ENCODE measurements at regions not wholly inside any gene's neighbourhood (a gene's known extent, or its start where the extent isn't known, plus 50 kb on each side); places are given as distances from the start of the nearest gene placed in this dataset.

DNA sequence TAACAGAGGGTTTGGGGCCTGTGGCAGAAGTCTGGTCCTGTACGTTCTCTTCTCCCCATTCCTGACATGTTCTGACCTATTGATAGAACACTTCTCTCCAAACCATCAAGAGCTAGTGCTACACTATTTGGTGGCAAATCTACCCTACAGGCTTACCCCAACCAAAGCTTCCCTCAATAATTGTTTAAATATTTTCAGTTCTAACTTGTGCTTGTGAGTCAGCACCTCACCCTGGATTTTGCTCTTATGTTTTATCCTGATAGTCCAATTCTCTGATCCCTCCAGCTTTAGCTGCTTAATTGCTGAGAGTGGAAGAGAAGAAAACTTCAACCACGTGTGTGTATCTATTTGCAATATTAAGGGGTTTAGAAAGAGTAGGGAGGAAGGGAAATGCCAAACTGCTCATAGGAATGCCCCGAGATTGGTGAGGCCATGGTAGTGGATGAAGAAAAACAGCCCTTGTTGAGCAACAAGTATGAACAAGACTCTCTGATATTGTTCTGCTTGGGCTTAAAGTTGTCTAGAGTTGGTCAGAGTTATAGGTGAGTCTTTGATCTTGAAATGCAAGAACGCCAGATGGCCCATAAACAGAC, 67.8 kb upstream of the PARD3B start:
- ATAC-seq = no peak
- Mint-ChIP-seq H3K4me3 (no peak overlapping the region), H3K27ac (no peak overlapping the region), H3K27me3 (no peaks in the 10 kb centered on the region), H3K36me3 (no peaks in the 10 kb centered on the region), H3K9me3 (no peaks in the 10 kb centered on the region), H3K4me1 (ENCODE audit: low read depth in 2 of 2) (no peaks in the 10 kb centered on the region)
- DNase-seq (ENCODE audit: low spot score) = no peak

DNA sequence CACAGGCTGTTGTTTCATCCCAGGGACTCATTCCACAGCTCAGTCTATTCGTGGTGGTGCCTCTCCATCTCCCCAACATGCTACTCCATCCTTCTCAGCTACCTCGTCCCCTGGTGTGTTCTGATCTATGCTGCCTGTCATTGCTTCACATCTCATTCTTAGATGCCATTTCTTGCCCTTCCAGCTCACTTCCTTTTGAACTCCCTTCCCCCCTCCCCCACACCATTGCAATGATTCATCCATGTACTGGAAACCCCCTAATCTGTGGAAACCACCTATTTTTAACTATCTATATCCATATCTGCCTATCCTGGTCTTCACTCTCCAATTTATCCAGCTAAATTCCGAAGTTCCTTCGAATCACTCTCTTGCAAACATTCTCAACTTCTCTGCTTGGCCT, 65.7 kb upstream of the PARD3B start:
- Mint-ChIP-seq H3K36me3 (no peaks in the 10 kb centered on the region), H3K27me3 (no peaks in the 10 kb centered on the region)
- ATAC-seq = no peak

DNA sequence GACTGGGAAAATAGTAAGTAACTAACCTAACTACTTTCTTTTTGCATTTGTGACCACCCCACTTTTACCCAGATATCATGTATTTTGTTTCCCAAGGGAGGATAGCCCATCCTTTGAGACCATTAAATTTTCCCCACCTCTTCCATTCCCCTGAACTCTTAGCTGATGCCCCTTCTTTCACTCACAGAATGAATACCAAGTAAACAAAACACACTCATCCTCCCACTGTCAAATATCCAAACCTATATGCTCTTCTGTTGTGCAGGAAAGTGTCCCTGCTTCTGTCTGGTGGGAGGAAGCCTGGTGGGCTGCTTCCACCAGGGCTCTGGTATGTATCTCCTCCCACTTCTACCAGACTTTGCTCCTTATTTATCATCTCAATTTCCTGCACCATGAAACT, 64.6 kb upstream of the PARD3B start:
- DNase-seq (ENCODE audit: low spot score) (no peak), ATAC-seq (no peak)
- Mint-ChIP-seq H3K4me3 (no peak overlapping the region), H3K27me3 (no peaks in the 10 kb centered on the region), H3K9me3 (no peaks in the 10 kb centered on the region), H3K27ac (no peak overlapping the region), H3K36me3 (no peaks in the 10 kb centered on the region), H3K4me1 (ENCODE audit: low read depth in 2 of 2) (no peaks in the 10 kb centered on the region)

More for the DNA sequence above, 65.7 kb upstream of the PARD3B start:
- DNase-seq (ENCODE audit: low spot score) = no peak
- Mint-ChIP-seq H3K4me1 (ENCODE audit: low read depth in 2 of 2) (no peaks in the 10 kb centered on the region), H3K9me3 (no peaks in the 10 kb centered on the region), H3K4me3 (no peak overlapping the region), H3K27ac (no peak overlapping the region)

- no peaks in the 10 kb centered on the region for H3K9me3 Mint-ChIP-seq
- no peaks in the 10 kb centered on the region for H3K36me3 Mint-ChIP-seq
- ATAC-seq (no peak), DNase-seq (ENCODE audit: low spot score) (no peak)
- no peak overlapping the region for H3K4me3 Mint-ChIP-seq
- no peaks in the 10 kb centered on the region for H3K4me1 Mint-ChIP-seq (ENCODE audit: low read depth in 2 of 2)
- no peak overlapping the region for H3K27ac Mint-ChIP-seq
- no peaks in the 10 kb centered on the region for H3K27me3 Mint-ChIP-seq
These were observed 61.6 kb upstream of the PARD3B start for GRCh38 chr2:204483608-204484081.

- H3K9me3 Mint-ChIP-seq = no peaks in the 10 kb centered on the region
- H3K4me3 Mint-ChIP-seq = no peak overlapping the region
- ATAC-seq (no peak), DNase-seq (ENCODE audit: low spot score) (no peak)
- H3K27me3 Mint-ChIP-seq = no peaks in the 10 kb centered on the region
- no peak overlapping the region for H3K27ac Mint-ChIP-seq
- no peaks in the 10 kb centered on the region for H3K36me3 Mint-ChIP-seq
- H3K4me1 Mint-ChIP-seq (ENCODE audit: low read depth in 2 of 2) = no peaks in the 10 kb centered on the region
These were observed 59.0 kb upstream of the PARD3B start for GRCh38 chr2:204486321-204486720.

- Mint-ChIP-seq H3K4me1 (ENCODE audit: low read depth in 2 of 2) (no peaks in the 10 kb centered on the region), H3K27ac (no peak overlapping the region), H3K4me3 (no peak overlapping the region), H3K27me3 (no peaks in the 10 kb centered on the region), H3K9me3 (no peaks in the 10 kb centered on the region), H3K36me3 (no peaks in the 10 kb centered on the region)
- DNase-seq (ENCODE audit: low spot score) = no peak
- no peak for ATAC-seq
These were observed 58.5 kb upstream of the PARD3B start for GRCh38 chr2:204486805-204487204.

DNA sequence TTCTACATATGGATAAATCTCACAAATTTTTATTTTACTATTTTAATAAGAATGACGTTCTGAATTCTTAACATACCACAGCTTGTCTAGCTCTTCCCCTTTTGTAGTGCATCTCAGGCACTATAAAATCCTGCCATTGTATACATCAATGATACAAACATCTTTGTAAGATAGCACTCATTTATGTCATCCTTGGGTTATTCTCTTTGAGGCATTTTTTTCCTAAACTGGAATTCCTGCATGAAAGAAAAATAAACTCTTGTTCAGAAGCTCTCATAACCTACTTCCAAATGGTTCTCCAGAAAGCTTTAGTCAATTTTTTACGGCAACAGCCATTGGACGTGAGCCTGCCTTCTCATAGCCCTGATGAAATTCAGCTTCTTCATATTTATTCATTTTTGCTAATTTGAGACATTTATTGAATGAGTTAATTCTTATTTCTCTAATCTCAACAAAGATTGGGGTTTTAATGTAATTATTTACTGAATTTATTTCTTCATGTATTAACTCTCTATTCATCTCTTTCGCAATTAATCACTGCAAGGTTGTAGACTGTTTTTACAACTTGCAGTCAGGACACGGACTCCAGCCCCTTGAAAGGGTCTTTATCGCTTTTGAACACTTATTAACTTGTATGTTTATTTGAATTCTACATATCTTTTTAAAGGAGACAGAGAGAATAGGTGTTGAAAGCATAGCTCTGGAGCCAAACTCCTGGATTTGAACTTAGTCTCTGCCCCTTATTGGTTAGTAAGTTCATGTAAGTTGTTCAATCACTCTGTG, 57.6 kb upstream of the PARD3B start:
- no peak overlapping the region for H3K4me3 Mint-ChIP-seq
- DNase-seq (ENCODE audit: low spot score) (no peak), ATAC-seq (no peak)
- H3K36me3 Mint-ChIP-seq = no peaks in the 10 kb centered on the region
- no peaks in the 10 kb centered on the region for H3K9me3 Mint-ChIP-seq
- H3K27ac Mint-ChIP-seq = no peak overlapping the region
- H3K27me3 Mint-ChIP-seq = no peaks in the 10 kb centered on the region
- no peaks in the 10 kb centered on the region for H3K4me1 Mint-ChIP-seq (ENCODE audit: low read depth in 2 of 2)

DNA sequence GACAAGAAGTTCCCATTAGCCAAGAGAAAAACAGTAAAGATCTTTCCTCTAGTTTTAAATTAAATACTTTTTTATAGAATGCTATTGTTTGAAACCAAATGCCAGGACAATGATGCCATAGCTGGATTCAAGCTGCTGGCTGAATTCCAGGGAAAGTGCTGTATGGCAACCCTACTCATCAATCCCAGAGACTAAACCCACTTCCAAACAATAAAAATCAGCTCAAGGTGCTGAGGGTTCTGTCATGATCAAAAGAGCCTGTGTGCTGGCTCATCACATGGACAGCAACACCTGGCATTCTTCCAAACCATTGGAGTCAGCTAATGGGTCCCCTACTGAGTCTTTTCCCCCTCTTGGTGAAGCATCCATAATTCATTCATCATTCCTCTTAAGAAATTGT, 53.7 kb upstream of the PARD3B start:
- H3K4me1 Mint-ChIP-seq (ENCODE audit: low read depth in 2 of 2) = no peaks in the 10 kb centered on the region

DNA sequence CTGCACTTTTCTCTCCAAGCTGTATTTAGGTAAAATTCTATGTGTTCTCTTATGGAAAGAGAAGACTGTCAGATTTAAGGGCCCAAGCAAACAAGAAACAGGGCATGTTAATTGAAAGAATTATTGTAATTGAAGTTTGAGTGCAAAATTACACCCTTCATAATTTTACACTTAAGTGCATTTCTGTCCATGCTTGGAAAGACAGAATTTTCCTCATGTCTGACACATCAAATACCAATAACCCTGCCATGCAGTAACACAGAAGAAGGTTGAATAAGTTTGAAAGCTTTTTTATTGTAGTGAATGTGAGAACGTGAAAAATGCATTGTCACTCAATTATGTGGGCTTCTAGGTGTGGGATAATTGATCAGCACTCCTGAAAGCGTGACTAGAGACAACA, 52.9 kb upstream of the PARD3B start:
- Mint-ChIP-seq H3K36me3 (no peaks in the 10 kb centered on the region), H3K4me1 (ENCODE audit: low read depth in 2 of 2) (no peaks in the 10 kb centered on the region), H3K27me3 (peaks cover 2 to 5% of the 10 kb centered on the region in 2 donors), H3K4me3 (no peak overlapping the region), H3K27ac (no peak overlapping the region), H3K9me3 (peaks cover 2% of the 10 kb centered on the region)
- ATAC-seq (no peak), DNase-seq (ENCODE audit: low spot score) (no peak)

More for the DNA sequence above, 53.7 kb upstream of the PARD3B start:
- H3K9me3 Mint-ChIP-seq = peaks cover 2% of the 10 kb centered on the region
- H3K4me3 Mint-ChIP-seq = no peak overlapping the region
- peaks cover 2 to 5% of the 10 kb centered on the region in 2 donors for H3K27me3 Mint-ChIP-seq
- DNase-seq (ENCODE audit: low spot score) (no peak), ATAC-seq (no peak)
- no peaks in the 10 kb centered on the region for H3K36me3 Mint-ChIP-seq
- H3K27ac Mint-ChIP-seq = no peak overlapping the region

- H3K27me3 Mint-ChIP-seq = peaks cover 2 to 5% of the 10 kb centered on the region in 2 donors
- DNase-seq (ENCODE audit: low spot score) (no peak), ATAC-seq (no peak)
- no peaks in the 10 kb centered on the region for H3K36me3 Mint-ChIP-seq
- peaks cover 2% of the 10 kb centered on the region for H3K9me3 Mint-ChIP-seq
- no peak overlapping the region for H3K4me3 Mint-ChIP-seq
- H3K4me1 Mint-ChIP-seq (ENCODE audit: low read depth in 2 of 2) = no peaks in the 10 kb centered on the region
- no peak overlapping the region for H3K27ac Mint-ChIP-seq
These were observed 50.6 kb upstream of the PARD3B start for GRCh38 chr2:204494681-204495080.

DNA sequence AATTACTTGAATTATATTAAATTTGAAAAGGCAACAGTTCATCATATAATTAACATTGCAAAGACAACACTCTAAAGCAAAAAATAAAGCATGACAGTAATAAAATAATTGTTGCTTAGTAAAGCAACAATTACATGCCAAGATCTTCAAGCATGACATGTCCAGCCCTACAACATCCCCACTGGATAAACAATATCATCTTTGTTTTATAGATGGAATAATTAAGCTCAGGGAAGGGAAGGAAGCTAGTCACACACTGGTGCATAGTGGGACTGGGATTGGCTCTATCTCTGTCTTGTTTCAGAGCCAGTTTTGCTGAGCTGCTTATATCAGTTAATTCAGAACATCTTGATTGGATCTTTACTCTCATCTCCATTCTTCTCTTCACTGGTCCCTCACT, 49.9 kb upstream of the PARD3B start:
- DNase-seq (ENCODE audit: low spot score) (no peak), ATAC-seq (no peak)
- Mint-ChIP-seq H3K4me1 (ENCODE audit: low read depth in 2 of 2) (no peaks in the 10 kb centered on the region), H3K9me3 (peaks cover 2% of the 10 kb centered on the region), H3K36me3 (no peaks in the 10 kb centered on the region), H3K4me3 (no peak overlapping the region), H3K27ac (no peak overlapping the region), H3K27me3 (peaks cover 2 to 5% of the 10 kb centered on the region in 2 donors)
